Fibroblast of mammary gland (primary cell): ENCODE measurements at regions not wholly inside any gene's neighbourhood (a gene's known extent, or its start where the extent isn't known, plus 50 kb on each side); places are given as distances from the start of the nearest gene placed in this dataset.

ENCODE experiments used
- DNase-seq: peaks from one replicate; pipeline ENCODE4 v3.0.0-alpha.2; 2010; ENCODE audit warnings: low read depth
- H3K4me3 ChIP-seq: 2 replicates; pipeline ENCODE4 v1.5.1; 2011; ENCODE audit warnings: low read depth, mild to moderate bottlenecking, low read length, moderate library complexity; ENCODE audit not compliant: control insufficient read depth
- CTCF ChIP-seq: conservative IDR thresholded peaks from 2 replicates; pipeline ENCODE4 v1.5.1; 2011; ENCODE audit warnings: low read depth, low read length, inconsistent platforms; ENCODE audit not compliant: control insufficient read depth, insufficient read depth

GRCh38 chr9:101893661-101894646 lies 155.5 kb upstream of the GRIN3A start:
- no peak for TF ChIP-seq CTCF
- no peak for DNase-seq
- H3K4me3 ChIP-seq: no peak overlapping the region

GRCh38 chr9:101881508-101881907 lies 143.1 kb upstream of the GRIN3A start:
- TF ChIP-seq CTCF: no peak
- no peak overlapping the region for H3K4me3 ChIP-seq
- no peak for DNase-seq

GRCh38 chr9:101880846-101881245 lies 142.4 kb upstream of the GRIN3A start:
- no peak for TF ChIP-seq CTCF
- DNase-seq: no peak
- no peak overlapping the region for H3K4me3 ChIP-seq

- no peak for TF ChIP-seq CTCF
- no peak overlapping the region for H3K4me3 ChIP-seq
- no peak for DNase-seq
Observed at GRCh38 chr9:101878734-101879133, 140.3 kb upstream of the GRIN3A start.

GRCh38 chr9:101877439-101877838 lies 139.0 kb upstream of the GRIN3A start:
- H3K4me3 ChIP-seq: no peak overlapping the region
- TF ChIP-seq CTCF: no peak
- no peak for DNase-seq

GRCh38 chr9:101861472-101861871 lies 123.0 kb upstream of the GRIN3A start:
- TF ChIP-seq CTCF: no peak

GRCh38 chr9:101860920-101861319 lies 122.5 kb upstream of the GRIN3A start:
- DNase-seq: no peak
- H3K4me3 ChIP-seq: no peak overlapping the region
- TF ChIP-seq CTCF: no peak

More at GRCh38 chr9:101861472-101861871, 123.0 kb upstream of the GRIN3A start:
- no peak for DNase-seq
- H3K4me3 ChIP-seq: no peak overlapping the region
